ENCODE measurements at regions not wholly inside any gene's neighbourhood (a gene's known extent, or its start where the extent isn't known, plus 50 kb on each side); places are given as distances from the start of the nearest gene placed in this dataset.
"Not testable (repeated sequence)": the region's sequence is repeated elsewhere in the genome, so short reads cannot be mapped to it uniquely, and the experiment has no call there.

DNA sequence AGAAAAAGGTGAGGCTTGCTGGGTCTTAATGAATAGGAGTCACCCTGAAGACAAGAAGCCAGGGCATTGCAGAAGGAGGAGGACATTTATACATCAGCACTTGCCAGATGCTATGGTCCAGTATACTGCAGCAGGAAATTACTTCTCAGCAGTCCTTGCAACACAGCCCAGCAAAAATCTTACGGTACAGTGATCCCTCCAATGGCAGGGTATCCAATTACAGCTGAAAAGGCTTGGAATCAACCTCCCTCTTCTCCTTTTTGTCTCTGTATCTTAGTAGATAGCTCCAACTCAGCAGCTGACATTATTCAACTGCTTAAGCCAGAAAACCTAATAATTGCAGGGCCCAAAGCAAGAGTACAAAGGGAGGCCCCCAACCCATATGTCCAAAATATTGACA is 128.3 kb upstream of the COBL start:
- Mint-ChIP-seq H3K4me3 (no peak overlapping the region), H3K27me3 (no peaks in the 10 kb centered on the region), H3K36me3 (ENCODE audit: low read depth) (no peaks in the 10 kb centered on the region), H3K4me1 (ENCODE audit: low read depth) (no peaks in the 10 kb centered on the region), H3K9me3 (peaks cover 14% of the 10 kb centered on the region), H3K27ac (no peak overlapping the region)
- intact Hi-C loops (cut with micrococcal nuclease) = no loop called here

DNA sequence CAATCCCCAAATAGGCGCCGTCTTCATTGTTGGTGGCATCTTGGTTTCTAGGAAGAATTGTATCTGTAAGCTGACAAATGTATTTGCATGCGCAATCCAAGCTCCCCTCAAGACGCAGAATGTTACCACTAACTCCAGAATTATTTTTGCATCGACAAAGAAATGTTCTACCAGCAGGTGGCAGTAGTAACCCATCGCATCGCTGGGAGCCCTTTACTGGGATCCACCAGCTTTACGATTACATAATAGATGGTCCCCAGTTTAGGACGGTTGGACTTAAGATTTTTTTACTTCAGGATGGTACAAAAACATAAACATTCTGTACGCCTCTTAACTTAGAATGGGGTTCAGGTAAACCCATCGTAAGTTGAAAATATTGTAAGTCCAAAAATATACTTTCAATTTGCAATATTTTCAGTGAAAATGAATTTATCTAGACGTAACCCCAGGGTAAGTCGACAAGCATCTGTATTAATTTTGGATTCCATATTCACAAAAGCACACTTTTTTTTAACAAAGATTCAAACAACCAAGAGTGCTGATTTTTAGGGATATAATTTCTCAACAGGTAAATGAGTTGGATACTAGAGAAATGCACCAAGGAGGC is 114.0 kb upstream of the COBL start:
- Mint-ChIP-seq H3K4me3 (no peak overlapping the region), H3K27me3 (no peaks in the 10 kb centered on the region), H3K36me3 (ENCODE audit: low read depth) (no peaks in the 10 kb centered on the region), H3K27ac (no peak overlapping the region), H3K9me3 (no peaks in the 10 kb centered on the region), H3K4me1 (ENCODE audit: low read depth) (no peaks in the 10 kb centered on the region)
- intact Hi-C loops (cut with micrococcal nuclease) = no loop called here

DNA sequence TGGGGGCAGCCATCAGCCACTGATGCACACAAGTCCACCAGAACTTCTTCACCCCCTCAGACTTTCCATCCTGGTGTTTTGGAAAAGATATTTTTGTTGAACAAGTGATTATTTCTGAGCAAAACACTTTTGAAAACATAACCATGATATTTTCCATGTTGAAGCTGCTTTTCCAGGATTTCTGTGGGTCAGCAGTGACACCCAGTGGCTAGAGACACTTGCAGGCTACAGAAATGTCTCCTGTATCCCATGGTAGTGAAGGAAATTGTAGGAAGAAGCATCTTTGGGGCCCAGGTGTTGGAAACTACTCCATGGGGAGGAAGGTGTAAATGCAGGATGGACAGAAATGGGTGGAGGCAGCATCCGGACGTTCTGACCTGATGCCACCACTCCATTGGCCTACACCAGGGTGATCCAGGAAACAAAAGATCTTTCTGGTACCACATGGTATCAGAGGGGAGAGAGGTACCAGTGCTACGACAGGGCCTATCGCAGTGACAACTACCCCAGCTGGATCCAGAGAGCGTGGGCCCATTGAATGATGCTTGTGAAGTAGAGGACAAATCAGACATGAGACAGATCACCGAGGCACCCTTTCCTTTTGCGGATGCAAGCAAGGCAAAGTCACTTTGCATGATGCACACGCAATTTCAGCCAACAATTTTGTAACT is 111.7 kb upstream of the COBL start:
- Mint-ChIP-seq H3K4me1 (ENCODE audit: low read depth) (no peaks in the 10 kb centered on the region), H3K27ac (no peak overlapping the region), H3K36me3 (ENCODE audit: low read depth) (no peaks in the 10 kb centered on the region), H3K9me3 (no peaks in the 10 kb centered on the region), H3K4me3 (no peak overlapping the region), H3K27me3 (no peaks in the 10 kb centered on the region)
- intact Hi-C loops (cut with micrococcal nuclease) = no loop called here

DNA sequence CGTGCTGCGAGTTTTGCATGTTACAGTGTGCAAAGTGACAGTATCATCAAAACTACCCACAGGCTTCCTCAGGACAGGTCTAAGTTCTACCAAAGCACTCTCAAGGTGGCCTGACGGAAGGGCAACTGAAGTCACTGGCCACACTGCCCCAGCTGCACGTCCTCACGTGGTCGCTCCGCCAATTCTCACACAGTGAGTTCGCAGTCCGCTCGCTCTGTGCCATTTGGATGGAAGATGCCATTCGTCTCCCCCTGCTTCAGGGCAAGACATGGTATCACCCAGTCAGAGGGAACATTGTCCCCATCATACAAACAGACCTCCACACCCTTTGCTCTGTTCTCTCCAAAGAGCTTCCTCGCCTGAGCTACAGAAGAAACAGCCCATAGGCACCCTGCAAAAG is 109.6 kb upstream of the COBL start:
- Mint-ChIP-seq H3K27me3 (no peaks in the 10 kb centered on the region), H3K9me3 (no peaks in the 10 kb centered on the region), H3K4me1 (ENCODE audit: low read depth) (no peaks in the 10 kb centered on the region), H3K36me3 (ENCODE audit: low read depth) (no peaks in the 10 kb centered on the region), H3K4me3 (no peak overlapping the region), H3K27ac (no peak overlapping the region)
- intact Hi-C loops (cut with micrococcal nuclease) = no loop called here

DNA sequence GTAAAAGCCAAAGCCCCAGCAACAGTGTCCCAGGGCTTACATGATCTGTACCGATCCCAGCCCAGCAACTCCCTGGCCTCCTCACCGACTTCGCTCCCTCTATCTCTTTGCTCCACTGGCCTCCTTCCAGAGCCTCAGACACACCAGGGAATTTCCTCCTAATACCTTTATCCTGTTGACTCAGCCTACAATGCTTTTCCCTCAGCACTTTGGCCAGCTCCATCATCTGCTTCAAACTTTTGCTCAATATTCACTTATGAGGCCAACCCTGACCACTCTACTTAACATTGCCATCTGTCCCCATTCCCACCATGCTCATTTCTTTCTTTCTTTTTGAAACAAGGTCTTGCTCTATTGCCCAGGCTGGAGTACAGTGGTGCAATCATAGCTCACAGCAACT is 93.3 kb upstream of the COBL start:
- H3K27me3 Mint-ChIP-seq; intact Hi-C loops (cut with micrococcal nuclease); H3K4me3 Mint-ChIP-seq; H3K36me3 Mint-ChIP-seq (ENCODE audit: low read depth); H3K4me1 Mint-ChIP-seq (ENCODE audit: low read depth); H3K9me3 Mint-ChIP-seq; H3K27ac Mint-ChIP-seq: not testable (repeated sequence)

DNA sequence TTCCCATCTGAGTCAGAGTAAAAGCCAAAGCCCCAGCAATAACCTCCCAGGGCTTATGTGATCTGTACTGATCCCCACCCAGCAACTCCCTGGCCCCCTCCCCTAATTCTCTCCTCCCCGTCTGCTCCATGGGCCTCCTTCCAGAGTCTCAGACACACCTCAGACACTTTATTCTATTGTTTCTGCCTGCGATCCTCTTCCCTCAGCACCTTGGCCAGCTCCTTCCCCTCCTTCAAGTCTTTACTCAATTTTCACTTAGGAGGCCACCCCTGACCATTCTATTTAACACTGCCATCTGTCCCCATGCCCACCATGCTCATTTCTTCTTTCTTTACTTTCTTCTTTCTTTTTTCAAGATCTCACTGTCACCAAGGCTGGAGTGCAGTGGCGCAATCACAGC is 81.0 kb upstream of the COBL start:
- H3K36me3 Mint-ChIP-seq (ENCODE audit: low read depth); H3K27me3 Mint-ChIP-seq; intact Hi-C loops (cut with micrococcal nuclease); H3K27ac Mint-ChIP-seq; H3K4me1 Mint-ChIP-seq (ENCODE audit: low read depth); H3K4me3 Mint-ChIP-seq; H3K9me3 Mint-ChIP-seq: not testable (repeated sequence)

DNA sequence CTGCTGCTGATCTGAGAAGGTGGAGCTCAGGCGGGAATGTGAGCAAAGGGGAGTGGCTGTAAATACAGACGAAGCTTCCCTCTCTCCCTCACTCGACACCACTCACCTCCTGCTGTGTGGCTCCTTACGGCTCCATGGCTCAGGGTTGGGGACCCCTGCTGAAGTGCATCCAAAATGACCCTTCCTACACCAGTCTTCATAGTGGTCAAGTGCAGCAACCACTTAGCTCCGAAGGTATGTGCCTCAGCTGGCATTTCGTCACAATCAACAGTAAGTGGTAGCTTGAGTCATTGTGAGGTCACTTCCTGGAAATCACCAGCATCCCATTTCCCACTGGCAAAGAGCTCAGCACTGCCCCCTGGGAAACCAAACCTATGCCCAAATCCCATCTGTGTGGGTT is 76.4 kb upstream of the COBL start:
- intact Hi-C loops (cut with micrococcal nuclease); H3K27me3 Mint-ChIP-seq; H3K27ac Mint-ChIP-seq; H3K4me1 Mint-ChIP-seq (ENCODE audit: low read depth); H3K9me3 Mint-ChIP-seq; H3K36me3 Mint-ChIP-seq (ENCODE audit: low read depth); H3K4me3 Mint-ChIP-seq: not testable (repeated sequence)

DNA sequence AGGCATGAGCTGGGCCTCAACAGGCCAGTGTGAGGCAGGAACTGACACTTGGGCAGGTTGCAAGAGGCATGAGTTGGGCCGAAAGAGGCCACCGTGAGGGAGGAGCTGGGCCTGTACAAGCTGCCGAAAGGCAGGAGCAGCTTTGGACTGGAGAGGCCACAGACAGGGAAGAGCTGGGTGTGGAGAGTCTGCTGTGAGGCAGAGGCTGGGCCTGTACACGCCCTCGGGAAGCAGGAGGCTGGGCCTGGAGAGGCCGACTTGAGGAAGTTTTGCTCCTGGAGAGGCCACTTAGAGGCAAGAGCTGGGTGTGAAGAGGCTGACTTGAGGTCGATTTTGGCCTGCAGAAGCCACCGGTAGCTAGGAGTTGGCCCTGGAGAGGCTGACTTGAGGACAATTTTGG is 73.3 kb upstream of the COBL start:
- H3K36me3 Mint-ChIP-seq (ENCODE audit: low read depth); H3K27me3 Mint-ChIP-seq; H3K27ac Mint-ChIP-seq; H3K9me3 Mint-ChIP-seq; H3K4me1 Mint-ChIP-seq (ENCODE audit: low read depth); H3K4me3 Mint-ChIP-seq; intact Hi-C loops (cut with micrococcal nuclease): not testable (repeated sequence)

DNA sequence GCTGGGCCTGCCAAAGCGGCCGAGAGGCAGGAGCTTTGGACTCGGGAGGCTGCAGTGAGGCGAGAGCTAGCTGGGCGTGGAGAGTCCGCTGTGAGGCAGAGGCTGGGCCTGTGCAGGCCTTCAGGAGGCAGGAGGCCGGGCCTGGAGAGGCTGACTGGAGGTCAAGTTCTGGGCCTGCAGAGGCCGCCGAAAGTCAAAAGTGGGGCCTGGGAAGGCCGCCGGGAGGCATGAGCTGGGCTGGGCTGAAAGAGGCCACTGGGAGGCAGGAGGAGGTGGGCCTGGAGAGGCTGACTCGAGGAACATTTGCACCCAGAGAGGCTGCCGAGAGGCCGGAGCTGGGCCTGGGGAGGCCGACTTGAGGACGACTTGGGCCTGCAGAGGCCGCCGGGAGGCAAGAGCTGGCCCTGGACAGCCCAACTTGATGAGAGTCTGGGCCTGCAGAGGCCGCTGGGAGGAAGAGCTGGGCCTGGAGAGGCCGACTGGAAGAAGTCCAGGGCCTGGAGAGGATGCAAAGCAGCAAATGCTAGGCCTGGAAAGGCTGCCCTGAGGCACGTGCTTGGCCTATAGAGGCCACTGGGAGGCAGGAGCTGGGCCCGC is 72.7 kb upstream of the COBL start:
- H3K9me3 Mint-ChIP-seq; H3K27ac Mint-ChIP-seq; H3K36me3 Mint-ChIP-seq (ENCODE audit: low read depth); H3K27me3 Mint-ChIP-seq; H3K4me1 Mint-ChIP-seq (ENCODE audit: low read depth); intact Hi-C loops (cut with micrococcal nuclease); H3K4me3 Mint-ChIP-seq: not testable (repeated sequence)

DNA sequence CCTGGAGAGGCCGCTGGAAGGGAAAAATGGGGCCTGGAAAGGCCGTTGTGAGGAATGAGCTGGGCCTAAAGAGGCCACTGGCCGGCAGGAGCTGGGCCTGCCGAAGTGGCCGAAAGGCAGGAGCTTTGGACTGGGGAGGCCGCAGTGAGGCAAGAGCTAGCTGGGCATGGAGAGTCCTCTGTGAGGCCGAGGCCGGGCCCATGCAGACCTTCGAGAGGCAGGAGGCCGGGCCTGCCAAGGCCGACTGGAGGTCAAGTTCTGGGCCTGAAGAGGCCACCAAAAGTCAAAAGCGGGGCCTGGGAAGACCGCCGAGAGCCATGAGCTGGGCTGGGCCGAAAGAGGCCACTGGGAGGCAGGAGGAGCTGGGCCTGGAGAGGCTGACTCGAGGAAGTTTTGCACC is 71.6 kb upstream of the COBL start:
- H3K27ac Mint-ChIP-seq; H3K4me1 Mint-ChIP-seq (ENCODE audit: low read depth); intact Hi-C loops (cut with micrococcal nuclease); H3K27me3 Mint-ChIP-seq; H3K36me3 Mint-ChIP-seq (ENCODE audit: low read depth); H3K4me3 Mint-ChIP-seq; H3K9me3 Mint-ChIP-seq: not testable (repeated sequence)

DNA sequence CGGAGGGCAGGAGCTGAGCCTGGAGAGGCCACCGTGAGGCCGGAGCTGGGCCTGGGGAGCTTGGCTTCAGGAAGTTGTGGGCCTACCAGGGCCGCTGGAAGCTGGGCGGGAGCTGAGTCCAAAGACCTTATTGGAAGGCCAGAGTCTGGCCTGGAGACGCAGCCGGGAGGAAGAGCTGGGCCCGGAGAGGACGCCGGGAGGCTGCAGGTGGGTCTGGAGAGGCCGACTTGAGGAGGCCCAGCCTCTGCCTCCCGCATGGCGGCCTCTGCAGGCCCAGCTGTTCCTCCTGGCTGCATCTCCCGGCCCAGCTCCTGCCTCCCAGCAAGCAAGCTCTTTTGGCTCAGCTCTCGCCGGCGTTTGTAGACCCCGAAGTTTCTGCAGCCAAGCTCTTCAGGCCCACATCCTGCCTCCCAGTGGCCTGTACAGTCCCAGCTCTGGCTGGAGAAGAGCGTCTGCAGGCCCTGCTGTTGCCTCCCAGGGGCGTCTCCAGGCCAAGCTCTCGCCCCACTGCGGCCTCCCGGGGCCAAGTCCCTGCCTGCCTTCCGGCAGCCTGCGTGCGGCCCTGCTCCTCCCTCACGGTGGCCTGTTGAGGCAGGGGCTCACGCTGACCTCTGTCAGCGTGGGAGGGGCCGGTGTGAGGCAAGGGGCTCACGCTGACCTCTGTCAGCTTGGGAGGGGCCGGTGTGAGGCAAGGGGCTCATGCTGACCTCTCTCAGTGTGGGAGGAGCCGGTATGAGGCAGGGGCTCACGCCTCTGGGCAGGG is 70.4 kb upstream of the COBL start:
- H3K27me3 Mint-ChIP-seq; H3K9me3 Mint-ChIP-seq; H3K27ac Mint-ChIP-seq; intact Hi-C loops (cut with micrococcal nuclease); H3K4me3 Mint-ChIP-seq; H3K4me1 Mint-ChIP-seq (ENCODE audit: low read depth); H3K36me3 Mint-ChIP-seq (ENCODE audit: low read depth): not testable (repeated sequence)

DNA sequence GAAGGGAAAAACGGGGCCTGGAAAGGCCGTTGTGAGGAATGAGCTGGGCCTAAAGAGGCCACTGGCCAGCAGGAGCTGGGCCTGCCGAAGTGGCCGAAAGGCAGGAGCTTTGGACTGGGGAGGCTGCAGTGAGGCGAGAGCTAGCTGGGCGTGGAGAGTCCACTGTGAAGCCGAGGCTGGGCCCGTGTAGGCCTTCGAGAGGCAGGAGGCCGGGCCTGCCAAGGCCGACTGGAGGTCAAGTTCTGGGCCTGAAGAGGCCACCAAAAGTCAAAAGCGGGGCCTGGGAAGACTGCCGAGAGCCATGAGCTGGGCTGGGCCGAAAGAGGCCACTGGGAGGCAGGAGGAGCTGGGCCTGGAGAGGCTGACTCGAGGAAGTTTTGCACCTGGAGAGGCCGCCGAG is 69.6 kb upstream of the COBL start:
- H3K4me1 Mint-ChIP-seq (ENCODE audit: low read depth); H3K27ac Mint-ChIP-seq; H3K36me3 Mint-ChIP-seq (ENCODE audit: low read depth); H3K9me3 Mint-ChIP-seq; H3K27me3 Mint-ChIP-seq; intact Hi-C loops (cut with micrococcal nuclease); H3K4me3 Mint-ChIP-seq: not testable (repeated sequence)

DNA sequence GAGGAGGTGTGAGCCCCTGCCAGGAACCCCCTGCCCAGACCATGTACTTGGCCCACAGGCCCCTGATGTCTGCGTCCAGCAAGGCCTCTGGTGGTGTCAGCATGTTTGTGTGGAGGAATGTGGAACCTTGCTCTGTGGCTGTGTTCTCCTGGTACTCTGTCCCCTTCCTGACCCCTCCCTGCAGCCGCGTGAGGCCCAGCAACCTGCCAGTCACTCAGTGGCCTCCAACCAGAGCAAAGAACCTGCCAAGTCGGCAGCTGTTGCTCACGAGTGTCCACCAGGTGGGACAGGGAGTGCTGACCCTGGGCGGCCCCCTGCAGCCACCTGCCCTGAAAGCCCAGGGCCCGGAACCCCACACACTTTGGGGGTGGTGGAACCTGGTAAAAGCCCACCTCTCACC is 65.6 kb upstream of the COBL start:
- not testable (repeated sequence) for H3K27ac Mint-ChIP-seq, H3K9me3 Mint-ChIP-seq

DNA sequence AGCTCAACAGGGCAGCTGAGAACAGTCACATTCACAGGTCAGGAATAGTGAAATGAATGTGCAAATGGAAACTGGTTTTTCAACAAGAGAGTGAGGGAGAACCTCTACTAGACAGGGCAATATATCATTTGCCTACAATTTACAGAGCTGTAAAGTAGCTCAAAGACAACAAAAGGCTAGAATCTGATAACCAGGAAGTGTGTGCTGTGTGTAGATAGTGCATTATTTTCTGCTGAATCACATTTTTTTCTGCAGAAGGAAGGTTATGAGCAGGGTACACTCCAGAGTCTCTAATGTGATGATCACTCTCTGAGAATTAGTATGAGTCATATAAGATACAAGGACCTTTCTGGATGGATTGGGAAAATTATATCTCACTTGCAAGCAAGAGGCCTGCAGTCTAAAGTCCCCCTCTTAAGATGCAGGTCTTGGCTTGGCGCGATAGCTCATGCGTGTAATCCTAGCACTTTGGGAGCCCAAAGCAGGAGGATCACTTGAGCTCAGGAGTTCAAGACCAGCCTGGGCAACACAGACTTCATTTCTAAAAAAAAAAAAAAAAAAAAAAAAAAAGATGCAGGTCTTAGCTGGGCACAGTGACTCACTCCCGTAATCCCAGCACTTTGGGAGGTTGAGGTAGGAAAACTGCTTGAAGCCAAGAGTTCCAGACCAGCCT is 59.9 kb upstream of the COBL start:
- Mint-ChIP-seq H3K27me3 (peaks cover 3% of the 10 kb centered on the region), H3K4me3 (no peak overlapping the region), H3K4me1 (ENCODE audit: low read depth) (no peaks in the 10 kb centered on the region), H3K36me3 (ENCODE audit: low read depth) (no peaks in the 10 kb centered on the region), H3K27ac (no peak overlapping the region), H3K9me3 (no peaks in the 10 kb centered on the region)
- intact Hi-C loops (cut with micrococcal nuclease) = no loop called here

More for the DNA sequence above, 65.6 kb upstream of the COBL start:
- intact Hi-C loops (cut with micrococcal nuclease); H3K4me3 Mint-ChIP-seq; H3K4me1 Mint-ChIP-seq (ENCODE audit: low read depth); H3K27me3 Mint-ChIP-seq; H3K36me3 Mint-ChIP-seq (ENCODE audit: low read depth): not testable (repeated sequence)

Measured in dendritic cell treated with granulocyte-macrophage colony-stimulating factor and Interleukin-4, amounts not matched to agents 40 ng/mL and 50 ng/mL, for 4 days (primary cell).